PC-9 (cell line): ENCODE measurements at regions not wholly inside any gene's neighbourhood (a gene's known extent, or its start where the extent isn't known, plus 50 kb on each side); places are given as distances from the start of the nearest gene placed in this dataset.

Experiments used
- BruUV-seq: library from RNA; stranded (reverse); fragments of 400-500 nt; replicated peaks from 2 replicates; lab custom pipeline; 2021; lab: Mats Ljungman, UMichigan
- CTCF ChIA-PET: fragments of 300-600 bp; sonication (Branson Sonifier 250); formaldehyde crosslinking; loops from one replicate; lab custom pipeline; 2022; ENCODE audit warnings: antibody characterized with exemption; lab: Charles Lee
- POLR2A ChIA-PET: fragments of 300-600 bp; sonication (Branson Sonifier 250); formaldehyde crosslinking; loops from one replicate; lab custom pipeline; 2022; ENCODE audit warnings: antibody characterized with exemption; ENCODE audit not compliant: unreplicated experiment; lab: Charles Lee
- DNase-seq, 2 experiments: peaks; one replicate each; pipeline versions ENCODE4 v3.0.0 to v3.0.0-alpha.2; 2015 to 2022; ENCODE audit warnings: mixed read lengths in 1 of 2
- H2AFZ ChIP-seq: fragments of 200-600 bp; sonication (generic); 2 replicates; pipeline ENCODE4 v1.8.1; 2017; ENCODE audit warnings: antibody characterized with exemption
- H3F3A ChIP-seq: fragments of 200-600 bp; sonication (generic); 2 replicates; pipeline ENCODE4 v1.8.1; 2017; ENCODE audit warnings: antibody characterized with exemption, mild to moderate bottlenecking, low read depth; ENCODE audit not compliant: insufficient read depth
- H3K27ac ChIP-seq: fragments of 200-600 bp; sonication (generic); 2 replicates; pipeline ENCODE4 v1.6.1; 2016; ENCODE audit warnings: mixed run types
- H3K27me3 ChIP-seq: fragments of 200-600 bp; sonication (generic); 2 replicates; pipeline ENCODE4 v1.6.1; 2016; ENCODE audit warnings: low read depth, mixed run types; ENCODE audit not compliant: insufficient read depth
- H3K36me3 ChIP-seq: fragments of 200-600 bp; sonication (generic); 2 replicates; pipeline ENCODE4 v1.6.1; 2016; ENCODE audit warnings: low read depth, mixed run types
- H3K4me1 ChIP-seq: fragments of 200-600 bp; sonication (generic); replicated peaks from 2 replicates; pipeline ENCODE4 v1.6.1; 2016; ENCODE audit warnings: mixed run types; ENCODE audit not compliant: insufficient read depth
- H3K4me2 ChIP-seq: fragments of 200-600 bp; sonication (generic); 2 replicates; pipeline ENCODE4 v1.6.1; 2017; ENCODE audit warnings: mixed run types
- H3K4me3 ChIP-seq: fragments of 200-600 bp; sonication (generic); 2 replicates; pipeline ENCODE4 v1.6.1; 2016; ENCODE audit warnings: mixed run types
- H3K79me2 ChIP-seq: fragments of 200-600 bp; sonication (generic); 2 replicates; pipeline ENCODE4 v1.6.1; 2017; ENCODE audit warnings: low read depth, mixed run types
- H3K9me2 ChIP-seq: fragments of 200-600 bp; sonication (generic); 2 replicates; pipeline ENCODE4 v1.8.1; 2017; ENCODE audit warnings: mild to moderate bottlenecking; ENCODE audit not compliant: insufficient read depth
- H3K9me3 ChIP-seq: fragments of 200-600 bp; sonication (generic); 2 replicates; pipeline ENCODE4 v1.8.1; 2016; ENCODE audit warnings: low read depth; ENCODE audit not compliant: insufficient read depth
- H4K20me1 ChIP-seq: fragments of 200-600 bp; sonication (generic); 2 replicates; pipeline ENCODE4 v1.8.1; 2017; ENCODE audit not compliant: insufficient read depth
- EZH2 ChIP-seq: fragments of 200-600 bp; sonication (generic); IDR thresholded peaks from 2 replicates; pipeline ENCODE4 v1.8.0; 2017; ENCODE audit warnings: antibody characterized with exemption, low read depth
- intact Hi-C: fragments of 100-400 bp; cut with micrococcal nuclease; formaldehyde crosslinking; loops from one replicate; pipeline ENCODE4 v1.10.0; 2022; ENCODE audit not compliant: unreplicated experiment
- TF ChIP-seq, protein P1 (sequence below): fragments of 200-600 bp; sonication (generic); conservative IDR thresholded peaks from 2 replicates; pipeline ENCODE4 v1.6.1; 2017; ENCODE audit warnings: mixed run types, antibody characterized with exemption, mild to moderate bottlenecking, moderate library complexity

DNA sequence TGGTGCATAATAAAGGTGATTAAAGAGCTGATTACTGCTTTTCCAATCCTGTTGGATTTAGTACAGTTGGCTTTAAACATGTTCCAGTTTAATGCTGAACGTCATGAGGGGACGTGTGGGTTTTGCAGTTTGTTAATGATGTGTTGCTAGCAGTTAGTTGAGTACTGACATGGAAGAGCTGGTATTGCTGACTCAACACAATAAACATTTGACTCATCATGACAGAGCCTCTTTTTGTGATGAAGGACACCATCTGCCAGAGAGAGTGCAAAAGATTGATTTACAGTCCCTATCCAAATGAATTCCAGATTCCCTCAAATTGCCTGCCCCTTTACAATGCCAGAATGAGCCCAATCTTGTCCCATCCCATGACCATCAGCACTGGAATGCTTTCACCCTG is 346.2 kb upstream of the PRICKLE1 start:
- no peaks in the 10 kb centered on the region for H3K79me2 ChIP-seq
- TF ChIP-seq, protein P1, sequence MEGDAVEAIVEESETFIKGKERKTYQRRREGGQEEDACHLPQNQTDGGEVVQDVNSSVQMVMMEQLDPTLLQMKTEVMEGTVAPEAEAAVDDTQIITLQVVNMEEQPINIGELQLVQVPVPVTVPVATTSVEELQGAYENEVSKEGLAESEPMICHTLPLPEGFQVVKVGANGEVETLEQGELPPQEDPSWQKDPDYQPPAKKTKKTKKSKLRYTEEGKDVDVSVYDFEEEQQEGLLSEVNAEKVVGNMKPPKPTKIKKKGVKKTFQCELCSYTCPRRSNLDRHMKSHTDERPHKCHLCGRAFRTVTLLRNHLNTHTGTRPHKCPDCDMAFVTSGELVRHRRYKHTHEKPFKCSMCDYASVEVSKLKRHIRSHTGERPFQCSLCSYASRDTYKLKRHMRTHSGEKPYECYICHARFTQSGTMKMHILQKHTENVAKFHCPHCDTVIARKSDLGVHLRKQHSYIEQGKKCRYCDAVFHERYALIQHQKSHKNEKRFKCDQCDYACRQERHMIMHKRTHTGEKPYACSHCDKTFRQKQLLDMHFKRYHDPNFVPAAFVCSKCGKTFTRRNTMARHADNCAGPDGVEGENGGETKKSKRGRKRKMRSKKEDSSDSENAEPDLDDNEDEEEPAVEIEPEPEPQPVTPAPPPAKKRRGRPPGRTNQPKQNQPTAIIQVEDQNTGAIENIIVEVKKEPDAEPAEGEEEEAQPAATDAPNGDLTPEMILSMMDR, result no peak
- BruUV-seq, result no TSS peak
- no peaks in the 10 kb centered on the region for H3K27me3 ChIP-seq
- no peak overlapping the region for H3K4me3 ChIP-seq
- H3K27ac ChIP-seq, result no peak overlapping the region
- ChIA-PET POLR2A (no interaction called here), CTCF (no interaction called here)
- no peaks in the 10 kb centered on the region for H3K36me3 ChIP-seq
- no peaks in the 10 kb centered on the region for H3F3A ChIP-seq
- H4K20me1 ChIP-seq, result no peaks in the 10 kb centered on the region
- no peak overlapping the region for H2AFZ ChIP-seq
- H3K4me2 ChIP-seq, result no peak overlapping the region
- no peak for DNase-seq
- intact Hi-C loops, result no loop called here
- no peaks in the 10 kb centered on the region for H3K9me2 ChIP-seq
- H3K9me3 ChIP-seq, result no peaks in the 10 kb centered on the region
- no peaks in the 10 kb centered on the region for H3K4me1 ChIP-seq

DNA sequence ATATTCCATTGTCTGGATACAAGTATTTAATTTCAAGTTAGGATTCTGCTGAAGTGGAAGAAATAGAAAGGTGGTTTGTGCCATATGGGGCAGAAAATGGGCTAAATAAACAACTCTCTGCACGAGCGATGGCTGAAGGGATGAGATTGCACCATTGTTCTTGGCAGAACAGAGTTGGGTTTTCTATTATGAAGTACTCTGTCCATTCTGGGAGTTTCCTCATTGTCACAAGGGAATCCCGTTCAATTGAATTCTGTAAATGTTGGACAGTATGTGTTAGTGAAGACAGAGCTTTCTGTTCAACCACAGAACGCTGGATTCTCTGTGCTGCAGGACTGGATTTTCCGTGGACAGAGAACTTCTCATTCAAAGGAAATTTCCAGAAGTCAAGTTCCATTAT is 345.5 kb upstream of the PRICKLE1 start:
- Histone ChIP-seq H3K4me2 (no peak overlapping the region), H3K27me3 (no peaks in the 10 kb centered on the region), H2AFZ (no peak overlapping the region), H3K27ac (no peak overlapping the region), H3K4me3 (no peak overlapping the region), H3K9me3 (no peaks in the 10 kb centered on the region), H3K4me1 (no peaks in the 10 kb centered on the region), H3K9me2 (no peaks in the 10 kb centered on the region), H3K79me2 (no peaks in the 10 kb centered on the region), H3F3A (no peaks in the 10 kb centered on the region), H4K20me1 (no peaks in the 10 kb centered on the region), H3K36me3 (no peaks in the 10 kb centered on the region)
- no peak for DNase-seq
- CTCF ChIA-PET, result no interaction called here
- BruUV-seq, result no TSS peak
- intact Hi-C loops, result no loop called here
- POLR2A ChIA-PET, result no interaction called here
- TF ChIP-seq EZH2, result no peak
- TF ChIP-seq, protein P1, result no peak

DNA sequence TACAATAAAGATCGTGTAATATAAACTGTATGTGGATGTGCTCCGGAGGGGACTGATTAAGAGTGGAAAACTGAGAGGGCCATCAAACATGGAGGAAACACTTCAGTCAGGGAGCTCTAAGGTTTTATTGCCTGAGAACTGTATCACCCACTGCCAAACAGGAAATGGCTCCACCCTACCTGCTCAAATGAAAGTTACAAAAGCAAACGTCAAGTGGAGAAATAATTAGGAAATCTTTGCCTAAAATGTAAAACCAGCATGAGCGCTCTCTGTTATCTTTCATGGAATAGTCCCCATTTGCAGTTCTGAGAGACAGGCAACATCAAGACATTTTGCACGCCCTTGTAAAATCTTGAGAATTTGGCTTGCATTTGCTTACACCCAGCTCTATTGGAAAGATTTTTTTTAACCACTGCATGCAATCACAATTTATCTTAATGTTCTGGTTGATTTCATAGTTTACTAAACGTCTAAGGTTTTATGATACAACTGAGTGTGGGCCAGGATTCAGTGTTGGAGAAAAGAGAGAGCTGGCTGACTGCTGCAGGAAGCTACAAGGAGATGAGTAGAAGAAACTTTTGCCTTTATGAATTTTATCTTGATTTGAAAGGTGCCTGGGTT is 344.0 kb upstream of the PRICKLE1 start:
- Histone ChIP-seq H3F3A (no peaks in the 10 kb centered on the region), H3K9me2 (no peaks in the 10 kb centered on the region), H4K20me1 (no peaks in the 10 kb centered on the region), H3K27me3 (no peaks in the 10 kb centered on the region), H3K4me2 (no peak overlapping the region), H3K36me3 (no peaks in the 10 kb centered on the region), H3K79me2 (no peaks in the 10 kb centered on the region), H3K4me3 (no peak overlapping the region), H3K9me3 (no peaks in the 10 kb centered on the region), H3K4me1 (no peaks in the 10 kb centered on the region), H2AFZ (no peak overlapping the region), H3K27ac (no peak overlapping the region)
- no TSS peak for BruUV-seq
- TF ChIP-seq EZH2, result no peak
- TF ChIP-seq, protein P1, result no peak
- POLR2A ChIA-PET, result interaction anchor here (0.6 kb wide), 1 partner anchor 1397 kb away, joined by 5 read pairs; no protein-coding TSS in a partner anchor
- no peak for DNase-seq
- intact Hi-C loops, result no loop called here
- CTCF ChIA-PET, result interaction anchor here (0.7 kb wide), 1 partner anchor 105 kb away, joined by 3 read pairs; no protein-coding TSS in a partner anchor
